ENCODE measurements at regions not wholly inside any gene's neighbourhood (a gene's known extent, or its start where the extent isn't known, plus 50 kb on each side); places are given as distances from the start of the nearest gene placed in this dataset.
"Not testable (repeated sequence)": the region's sequence is repeated elsewhere in the genome, so short reads cannot be mapped to it uniquely, and the experiment has no call there.

GRCh38 chr22:25492841-25493734, 71.4 kb upstream of the GRK3 start:
- peak; percentile 73 for DNase-seq

DNA sequence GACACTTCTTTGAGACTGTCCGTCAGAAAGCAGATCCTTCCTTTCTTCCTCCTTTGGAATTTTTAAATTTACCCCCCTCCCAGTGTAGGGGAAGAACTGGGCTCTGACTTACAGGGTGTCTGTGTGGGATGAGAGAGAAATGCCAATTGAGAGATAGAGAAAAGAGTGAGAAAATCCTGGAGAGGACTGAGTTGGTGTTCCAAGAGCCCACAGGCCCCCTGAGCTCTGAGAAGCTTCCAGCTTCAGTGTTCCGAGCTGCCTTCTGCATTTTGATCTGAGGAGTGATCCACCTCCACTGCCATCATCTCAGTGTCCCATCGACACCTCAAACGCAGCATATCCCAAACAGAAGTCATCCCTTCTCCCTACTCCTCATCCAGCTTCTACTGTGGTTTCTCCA, 70.7 kb upstream of the GRK3 start:
- DNase-seq = no peak

DNA sequence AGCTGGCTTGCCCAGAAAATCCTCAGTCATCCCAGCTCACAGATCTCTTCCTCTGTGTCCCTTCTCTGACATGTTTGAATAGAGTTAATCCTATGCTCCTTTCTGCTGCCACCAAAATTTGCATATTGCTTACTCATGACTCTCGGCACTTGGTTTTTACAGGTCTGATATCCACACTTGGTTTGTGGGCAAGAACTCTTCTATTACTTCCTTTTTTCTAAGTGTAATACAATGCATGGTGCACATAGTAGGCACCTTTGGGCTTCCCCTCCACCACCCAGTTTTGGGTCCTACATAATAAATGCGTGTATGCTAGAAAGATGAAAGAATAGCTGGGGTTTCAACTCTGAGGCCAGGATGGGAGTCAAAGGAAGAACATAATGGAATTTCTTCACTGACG, 69.7 kb upstream of the GRK3 start:
- DNase-seq = no peak

GRCh38 chr22:25495285-25495684, 69.2 kb upstream of the GRK3 start:
- DNase-seq = no peak

- no peak for DNase-seq
These were observed 67.9 kb upstream of the GRK3 start for GRCh38 chr22:25496396-25497064.

DNA sequence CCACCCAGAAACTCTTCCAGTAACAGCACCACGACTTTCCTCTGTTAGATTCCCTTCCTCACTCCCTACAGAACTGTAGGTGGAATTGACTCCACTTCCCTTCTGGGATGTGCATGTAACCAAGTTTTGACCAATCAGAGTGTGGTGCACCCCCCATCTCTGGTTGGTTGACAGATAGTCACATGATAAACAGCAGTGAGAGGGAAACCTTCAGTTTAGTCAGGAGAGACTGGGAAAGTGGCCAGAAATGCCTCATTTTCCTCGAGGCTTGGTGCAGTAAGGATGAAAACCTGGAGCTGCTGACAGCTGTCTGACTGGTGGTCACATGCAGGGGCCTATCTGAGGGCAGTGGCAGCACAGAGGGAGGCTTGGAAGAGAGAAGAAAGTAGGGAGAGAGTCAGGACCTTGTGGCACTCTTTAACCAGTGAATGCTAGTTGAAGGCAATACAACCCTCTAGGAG, 67.3 kb upstream of the GRK3 start:
- no peak for DNase-seq

DNA sequence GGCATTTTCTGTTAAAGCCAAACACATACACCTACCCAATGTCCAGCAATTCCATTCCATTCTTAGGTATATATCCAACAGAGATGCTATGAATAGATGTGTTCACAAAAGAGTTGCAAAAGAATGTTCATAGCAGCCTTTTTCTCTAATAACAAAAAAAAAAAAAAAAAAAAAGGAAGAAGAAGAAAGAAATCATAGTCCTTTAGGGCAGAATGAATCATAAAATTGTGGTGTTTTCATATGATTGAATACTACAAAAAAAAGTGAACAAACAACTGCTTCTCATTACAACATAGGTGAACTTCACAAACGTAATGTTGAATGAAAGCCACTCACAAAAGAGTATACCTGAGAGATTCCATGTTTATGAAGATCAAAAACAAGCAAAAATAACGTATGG, 66.8 kb upstream of the GRK3 start:
- DNase-seq = no peak

DNA sequence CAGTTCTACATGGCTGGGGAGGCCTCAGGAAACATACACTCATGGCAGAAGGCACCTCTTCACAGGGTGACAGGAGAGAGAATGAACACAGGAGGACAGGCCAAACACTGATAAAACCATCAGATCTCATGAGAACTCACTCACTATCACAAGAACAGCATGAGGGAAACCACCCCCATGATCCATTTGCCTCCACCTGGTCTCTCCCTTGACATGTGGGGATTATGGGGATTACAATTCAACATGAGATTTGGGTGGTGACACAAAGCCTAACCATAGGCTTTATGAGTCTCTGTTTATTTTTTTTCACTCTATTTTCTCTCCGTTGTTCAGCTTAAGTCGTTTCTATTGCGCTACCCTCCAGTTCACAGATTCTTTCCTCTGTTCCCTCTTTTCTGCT, 63.8 kb upstream of the GRK3 start:
- DNase-seq = not testable (repeated sequence)

- DNase-seq = not testable (repeated sequence)
These were observed 60.5 kb upstream of the GRK3 start for GRCh38 chr22:25504017-25504416.

GRCh38 chr22:25508161-25508560, 56.3 kb upstream of the GRK3 start:
- DNase-seq = no peak

- DNase-seq = no peak
These were observed 55.6 kb upstream of the GRK3 start for GRCh38 chr22:25508761-25509321.

DNA sequence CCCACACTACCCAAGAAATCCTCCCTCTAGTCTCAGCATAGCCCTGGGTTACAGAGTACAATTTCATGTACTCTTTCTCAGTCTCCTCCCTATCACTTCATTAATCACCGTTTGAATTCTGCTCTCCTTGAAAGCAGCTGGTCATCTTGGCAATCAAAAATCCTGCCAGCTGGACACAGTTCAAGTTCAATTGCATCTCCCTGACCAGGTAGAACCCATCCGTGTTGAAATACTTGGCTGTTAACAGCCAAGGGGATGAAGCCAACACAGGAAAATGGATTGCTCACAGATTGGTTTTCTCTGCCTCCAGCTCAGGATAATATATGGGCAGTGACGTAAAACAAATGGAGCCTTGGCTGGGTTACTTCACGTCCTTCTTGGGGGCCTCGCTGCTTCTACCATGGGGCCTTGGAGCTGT, 55.1 kb upstream of the GRK3 start:
- no peak for DNase-seq

- no peak for DNase-seq
These were observed 53.6 kb upstream of the GRK3 start for GRCh38 chr22:25510876-25511275.

DNA sequence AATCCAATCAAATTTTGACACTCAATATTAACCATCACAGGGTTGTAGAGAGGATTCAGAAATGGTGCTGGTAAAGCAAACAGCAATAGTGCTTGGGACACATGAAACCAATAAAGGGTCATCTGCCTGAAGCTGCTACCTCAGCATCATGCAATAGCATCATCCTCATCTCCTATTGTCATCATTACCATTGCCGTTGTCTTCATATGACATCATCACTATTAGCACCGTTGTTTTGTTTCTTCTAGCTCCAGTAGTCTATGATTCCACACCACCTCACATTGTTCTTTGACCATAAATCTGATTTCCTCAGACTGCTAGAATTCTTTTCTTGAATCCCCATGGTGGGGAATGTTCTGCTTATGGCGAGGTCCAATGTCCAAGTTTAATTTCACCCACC, 52.8 kb upstream of the GRK3 start:
- DNase-seq = no peak

DNA sequence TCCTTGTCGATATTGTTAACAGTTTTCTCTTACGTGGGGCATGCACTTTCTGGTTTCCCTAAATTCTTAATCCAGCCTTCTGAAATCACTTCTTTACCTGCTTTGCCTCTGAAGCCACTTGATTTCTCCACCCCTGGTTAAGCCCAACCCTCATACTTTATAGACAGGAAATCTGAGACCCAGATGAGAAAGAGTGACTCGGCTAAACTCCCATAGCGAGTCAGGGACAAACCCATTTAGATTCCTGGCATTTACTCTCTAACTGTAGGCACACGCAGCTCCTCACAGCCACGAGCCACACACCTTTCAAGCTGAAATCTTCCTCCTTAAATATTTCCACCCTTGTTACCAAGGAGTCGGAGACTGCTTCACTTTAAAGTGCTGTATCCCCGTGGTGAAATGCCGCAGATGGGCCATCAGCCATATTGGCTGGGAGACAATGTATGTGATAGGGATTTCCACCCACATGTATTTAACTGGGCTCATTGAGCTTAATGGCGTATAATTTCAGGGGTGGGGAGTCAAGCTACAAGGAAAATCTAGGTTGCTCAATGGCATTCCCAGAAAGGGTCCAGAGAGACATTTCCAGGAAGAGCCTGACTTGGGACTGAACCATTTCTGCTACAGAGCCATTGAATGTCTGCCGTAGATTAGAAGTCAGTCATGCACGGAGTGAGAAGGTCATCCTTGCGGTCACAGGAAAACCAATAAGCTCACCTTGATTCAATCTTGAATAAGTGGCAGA, 49.9 kb upstream of the GRK3 start:
- DNase-seq = no peak

Measured in NCI-H1092 treated with DMSO at 0.1 percent for 48 hours (cell line).